CD4-positive, alpha-beta T cell treated with Interleukin-6 at 100 ng/mL for 8 hours (primary cell): ENCODE measurements at regions not wholly inside any gene's neighbourhood (a gene's known extent, or its start where the extent isn't known, plus 50 kb on each side); places are given as distances from the start of the nearest gene placed in this dataset.
"Not testable (repeated sequence)": the region's sequence is repeated elsewhere in the genome, so short reads cannot be mapped to it uniquely, and the experiment has no call there.

Experiments
- DNase-seq: peaks from one replicate; pipeline ENCODE4 v3.0.0-alpha.2; 2020; ENCODE audit warnings: mixed read lengths, low spot score

DNA sequence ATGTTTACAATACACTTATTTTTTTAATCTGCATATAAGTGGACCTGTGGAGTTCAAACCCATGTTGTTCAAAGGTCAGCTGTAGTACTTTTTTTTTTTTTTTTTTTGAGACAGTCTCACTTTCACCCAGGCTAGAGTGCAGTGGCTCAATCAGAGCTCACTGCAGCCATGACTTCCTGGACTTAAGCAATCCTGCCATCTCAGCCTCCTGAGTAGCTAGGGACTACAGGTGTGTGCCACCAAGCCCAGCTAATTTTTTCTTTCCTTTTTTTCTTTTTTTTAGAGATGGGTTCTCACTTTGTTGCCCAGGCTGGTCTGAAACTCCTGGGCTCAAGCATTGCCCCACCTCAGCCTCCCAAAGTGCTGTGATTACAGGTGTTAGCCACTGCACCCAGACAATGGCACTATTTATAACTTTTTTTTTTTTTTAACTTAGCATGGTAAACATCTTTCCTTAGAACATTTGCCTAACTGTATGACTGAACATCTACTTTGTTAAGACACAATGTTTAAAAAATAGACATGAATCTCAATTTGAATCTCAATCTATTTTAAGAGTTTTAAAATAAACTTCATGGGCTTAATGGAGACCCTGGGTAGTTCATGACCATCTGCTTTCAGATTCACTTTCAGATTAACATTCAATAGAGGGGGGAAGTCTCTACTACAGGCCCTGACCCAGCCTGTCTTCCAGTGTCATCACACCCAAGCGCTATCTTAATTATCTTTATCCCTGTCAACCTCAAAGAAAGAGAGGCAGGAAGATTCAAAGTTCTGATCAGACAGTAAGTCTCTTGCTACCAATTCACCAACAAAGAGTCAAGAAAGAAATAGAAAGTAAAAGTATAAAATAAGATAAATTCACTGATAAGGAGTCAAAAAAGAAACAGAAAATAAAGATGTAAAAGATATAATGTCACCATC, 97.7 kb upstream of the DOCK9 start:
- peak; percentile 44 for DNase-seq

DNA sequence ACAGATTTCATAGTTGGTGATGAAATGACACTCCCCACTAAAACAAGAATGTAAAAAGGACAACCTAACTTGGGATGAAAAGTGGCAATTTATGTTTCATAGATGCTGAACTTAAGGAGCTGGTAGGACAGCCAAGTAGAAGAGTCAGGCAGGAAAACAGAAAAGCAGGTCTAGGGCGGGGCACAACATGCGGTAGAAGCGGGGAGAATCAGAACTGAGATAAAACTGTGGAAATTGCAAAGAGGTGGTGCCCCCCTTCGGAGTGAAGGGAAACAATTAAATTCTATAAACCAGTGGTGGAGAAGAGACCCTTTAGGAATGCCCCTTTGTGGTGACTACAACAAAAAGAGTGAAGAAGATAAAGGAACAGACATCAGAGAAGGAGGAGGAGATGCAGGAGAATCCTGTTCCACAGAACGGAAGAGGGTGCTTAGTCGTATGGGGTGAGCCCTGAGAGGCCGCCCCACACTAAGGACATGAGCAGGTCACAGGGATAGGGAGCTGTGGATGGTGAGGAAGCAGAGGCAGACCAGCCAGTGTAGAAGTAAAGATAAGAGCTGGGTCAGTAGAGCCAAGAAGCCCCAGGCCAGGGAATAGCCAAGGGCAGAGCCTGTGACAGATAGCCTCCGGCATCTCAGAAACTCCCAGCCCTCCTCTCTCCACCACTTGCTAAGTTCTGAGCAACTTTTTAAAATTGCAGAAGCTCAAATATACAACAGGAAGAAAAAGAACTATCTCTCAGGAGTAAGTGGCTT, 100.3 kb upstream of the DOCK9 start:
- DNase-seq = peak; percentile 30

DNA sequence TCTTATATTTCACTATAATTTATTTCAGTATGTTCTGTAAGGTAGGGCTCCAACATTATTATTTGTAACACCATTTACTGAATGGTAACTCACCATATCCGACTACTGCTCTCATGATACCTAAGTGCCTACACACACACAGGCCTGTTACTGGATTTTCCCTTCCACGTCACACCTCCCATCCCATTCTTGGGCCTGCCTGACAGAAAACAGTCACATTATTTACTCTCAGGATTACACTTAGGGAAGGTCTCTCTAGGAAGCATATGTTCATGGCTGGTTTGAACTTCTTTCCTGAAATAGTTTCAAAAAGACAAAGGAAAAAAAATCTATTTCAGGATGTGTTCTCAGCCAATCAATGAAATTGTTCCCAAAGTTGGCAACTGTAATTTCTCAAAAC, 102.3 kb upstream of the DOCK9 start:
- no peak for DNase-seq

DNA sequence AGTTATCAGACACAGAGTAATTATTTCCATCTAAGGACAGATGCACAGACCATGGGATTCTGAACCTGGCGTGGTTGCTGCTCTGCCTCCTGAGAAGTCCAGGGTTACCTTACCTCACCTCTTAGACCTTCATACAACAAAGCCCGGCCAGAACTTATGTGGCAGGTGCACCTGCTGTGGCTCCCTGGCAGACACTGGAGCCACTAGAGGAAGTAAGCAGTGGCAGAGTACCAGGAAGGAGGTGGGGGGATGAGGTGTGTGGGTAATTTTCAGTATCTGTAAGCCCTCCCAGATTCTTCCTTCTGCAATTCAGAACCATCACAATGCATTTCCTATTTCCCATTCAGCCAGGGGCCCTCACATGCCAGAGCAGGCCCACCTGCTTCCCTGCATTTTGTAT, 106.1 kb upstream of the DOCK9 start:
- peak; percentile 38 for DNase-seq

DNA sequence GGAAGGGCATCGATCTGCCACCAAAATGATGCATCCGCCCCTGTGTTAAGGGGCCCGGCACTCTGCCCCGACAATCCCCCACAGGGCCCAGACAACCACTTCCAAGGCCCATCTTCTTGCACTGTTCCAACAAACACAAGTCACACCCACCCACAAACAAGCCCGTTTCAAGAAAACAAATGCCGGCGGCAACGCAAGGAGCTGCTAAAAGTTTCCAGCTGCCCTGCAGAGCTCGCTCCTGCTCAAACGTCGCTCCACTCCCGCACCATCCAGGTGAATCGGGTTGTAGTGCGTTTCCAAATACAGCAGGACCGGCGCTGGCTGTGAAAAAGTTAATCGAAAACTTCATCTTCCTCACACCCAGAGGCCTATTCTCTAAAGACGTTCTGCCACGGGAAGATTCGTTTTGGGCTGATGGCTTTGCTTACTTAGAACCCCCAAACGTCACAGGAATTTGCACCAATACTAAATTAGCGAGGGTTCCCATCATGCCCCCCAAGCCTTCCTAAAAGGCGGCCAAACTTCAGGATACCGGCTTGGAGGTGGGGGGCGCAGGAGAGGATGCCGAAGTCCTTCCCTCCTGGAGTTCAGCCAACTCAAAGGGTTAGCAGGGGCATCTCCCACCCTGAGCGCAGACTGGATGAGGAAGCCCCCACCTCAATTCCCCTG, 107.4 kb upstream of the DOCK9 start:
- DNase-seq = no peak

DNA sequence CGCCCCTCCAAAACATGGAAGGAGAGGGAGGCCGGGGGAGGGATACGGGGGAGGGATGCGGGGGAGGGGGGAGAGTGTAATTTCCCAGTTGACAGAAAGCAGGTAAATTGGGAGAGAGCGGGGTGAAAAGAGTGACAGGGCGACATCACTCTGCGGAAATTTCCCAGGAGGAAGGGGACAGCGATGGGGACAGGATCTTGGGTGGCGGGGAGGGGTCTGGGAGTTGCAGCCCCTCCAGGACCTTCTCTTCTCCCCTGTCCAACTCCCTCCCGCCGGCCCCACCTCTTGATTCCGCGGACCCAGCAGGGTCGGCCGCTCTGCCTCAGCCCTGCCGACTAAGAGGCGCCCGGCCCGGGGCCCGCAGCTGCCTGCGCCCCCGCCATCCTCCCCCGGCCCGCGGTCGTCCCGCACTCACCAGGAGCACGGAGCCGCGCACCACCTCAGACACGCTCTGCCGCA, 108.0 kb upstream of the DOCK9 start:
- DNase-seq = peak; percentile 4

DNA sequence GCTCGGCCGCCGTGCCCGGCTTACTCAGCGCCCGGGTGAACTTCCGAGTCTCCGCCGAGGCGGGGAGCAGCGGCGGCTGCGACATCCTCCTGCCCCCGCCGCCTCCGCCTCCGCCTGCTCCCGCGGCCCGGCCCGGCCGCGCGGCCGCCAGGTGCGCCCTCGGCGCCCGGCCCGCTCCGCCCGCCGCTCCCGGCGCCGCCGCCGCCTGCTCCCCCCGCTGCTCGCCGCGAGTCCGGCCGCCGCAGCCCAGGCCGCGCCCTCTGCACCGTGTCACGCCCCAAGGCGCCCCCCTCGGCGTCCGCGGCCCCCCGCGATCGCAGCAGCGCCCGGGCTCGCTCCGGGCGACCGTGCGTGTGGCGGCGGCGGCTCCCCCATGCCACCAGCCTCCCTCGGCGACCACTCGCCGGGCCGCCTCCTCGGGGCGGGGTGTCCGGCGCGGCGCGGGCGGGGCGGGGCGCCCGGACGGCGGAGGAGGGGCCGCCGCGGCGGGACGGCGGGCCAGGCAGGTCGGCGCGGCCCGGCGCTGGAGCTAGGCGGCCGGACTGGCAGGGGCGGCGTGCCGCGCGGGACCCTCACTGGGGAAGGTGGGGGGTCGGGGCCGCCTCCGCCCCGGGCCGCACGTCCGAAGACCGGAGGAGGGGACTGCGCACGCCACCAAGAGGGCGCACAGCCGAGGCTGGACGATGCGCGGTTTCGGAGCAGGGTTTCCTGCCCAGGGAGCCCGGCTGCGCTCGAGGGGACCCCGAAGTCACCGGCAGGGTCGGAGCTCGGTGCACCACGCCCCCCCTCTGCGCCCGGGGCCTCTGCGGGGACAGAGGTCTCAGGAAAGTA, 108.6 kb upstream of the DOCK9 start:
- peak; percentile 67 for DNase-seq

DNA sequence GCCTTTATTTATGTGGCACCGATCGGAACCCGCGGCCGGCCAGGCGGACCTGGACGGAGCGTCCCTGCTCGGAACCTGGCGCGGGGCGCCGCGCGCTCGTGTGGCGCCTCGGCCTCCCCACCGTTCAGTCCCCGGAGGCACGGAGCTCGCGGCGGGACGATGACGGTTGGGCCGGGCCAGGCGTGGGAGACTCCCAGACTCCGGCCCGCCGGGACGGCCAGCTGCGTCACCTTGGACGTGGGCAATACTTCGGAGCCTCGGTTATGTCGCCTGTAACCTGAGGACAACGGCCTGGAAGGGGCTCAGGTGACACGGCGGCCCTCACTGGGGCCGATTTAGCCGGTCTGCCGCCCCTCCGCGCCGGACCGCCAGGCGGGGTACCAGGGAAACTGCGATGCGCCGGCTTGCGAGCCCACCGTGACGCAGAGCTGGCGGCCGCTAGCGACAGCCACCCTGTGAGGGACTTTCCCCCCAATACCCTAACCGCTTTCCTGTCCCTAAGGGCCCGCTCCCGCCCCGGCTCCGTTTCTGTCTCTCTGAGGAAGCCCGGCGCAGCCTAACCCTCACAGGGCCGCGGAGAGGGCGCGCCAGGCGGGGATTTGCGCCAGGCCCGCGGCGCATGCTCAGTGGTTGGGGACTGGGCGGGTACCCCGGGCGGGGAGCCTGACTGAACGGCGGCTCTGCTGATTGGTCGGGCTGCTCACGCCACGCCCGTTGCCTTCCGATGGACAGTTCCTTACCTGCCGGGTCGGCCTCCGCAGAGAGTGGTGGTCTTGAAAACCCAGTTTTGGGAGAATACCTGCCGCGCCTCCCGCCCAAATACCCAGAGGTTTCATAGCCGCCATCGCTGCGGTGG, 109.5 kb upstream of the DOCK9 start:
- DNase-seq = peak; percentile 93

DNA sequence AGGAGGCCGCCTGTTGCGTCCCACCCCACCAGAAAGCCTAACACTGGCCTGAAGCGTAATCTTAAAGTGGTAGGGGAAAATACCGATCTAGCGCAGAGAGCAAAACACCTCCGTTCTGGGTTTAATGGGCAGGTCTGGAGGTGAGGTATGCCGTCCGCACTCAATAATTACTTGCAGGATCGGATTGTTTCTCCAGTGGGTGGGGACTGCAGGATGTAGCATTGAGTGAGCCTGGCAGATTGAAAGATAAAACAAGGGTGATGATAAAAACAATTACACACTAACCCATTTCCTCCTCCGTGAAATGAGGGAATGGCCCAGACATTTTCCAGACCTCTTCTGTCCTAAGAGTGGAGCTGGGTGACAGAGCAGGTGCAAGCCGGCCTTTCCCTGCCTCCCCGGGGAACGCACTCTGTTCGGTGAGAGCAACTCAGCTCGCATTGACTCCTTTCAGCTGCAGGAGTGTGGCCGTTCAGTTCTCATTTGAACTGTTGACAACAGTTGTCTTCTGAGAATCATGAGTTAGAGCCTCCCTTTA, 110.2 kb upstream of the DOCK9 start:
- peak; percentile 43 for DNase-seq

DNA sequence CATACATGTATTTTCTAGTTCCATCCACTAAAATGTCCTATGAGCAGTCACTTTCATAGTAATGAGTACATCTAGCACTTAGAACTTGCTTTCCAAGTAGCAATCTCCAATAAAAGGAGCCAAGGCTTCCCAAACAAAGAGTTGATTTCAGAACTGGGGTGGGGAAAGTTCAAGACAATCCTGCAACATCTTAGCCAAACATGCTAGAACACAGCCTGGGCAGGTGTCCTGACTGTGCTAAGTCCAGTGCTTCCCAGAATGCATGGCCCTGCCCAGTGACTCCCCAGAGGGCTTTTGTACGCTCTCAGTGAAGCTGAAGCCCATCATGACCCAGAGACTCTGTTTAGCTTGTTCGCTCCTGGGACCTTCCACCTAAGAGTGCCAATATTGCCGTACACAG, 106.7 kb upstream of the UBAC2 start:
- no peak for DNase-seq

DNA sequence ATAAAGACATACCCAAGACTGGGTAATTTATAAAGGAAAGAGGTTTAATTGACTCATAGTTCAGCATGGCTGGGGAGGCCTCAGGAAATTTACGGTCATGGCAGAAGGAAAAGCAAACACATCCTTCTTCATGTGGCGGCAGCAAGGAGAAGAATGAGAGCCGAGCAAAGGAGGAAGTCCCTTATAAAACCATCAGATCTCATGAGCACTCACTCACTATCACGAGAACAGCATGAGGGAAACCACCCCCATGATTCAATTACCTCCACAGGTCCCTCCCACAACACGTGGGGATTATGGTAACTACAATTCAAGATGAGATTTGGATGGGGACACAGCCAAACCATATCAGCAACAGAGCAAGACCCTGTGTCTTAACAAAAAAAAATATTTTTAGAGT, 98.8 kb upstream of the UBAC2 start:
- not testable (repeated sequence) for DNase-seq

DNA sequence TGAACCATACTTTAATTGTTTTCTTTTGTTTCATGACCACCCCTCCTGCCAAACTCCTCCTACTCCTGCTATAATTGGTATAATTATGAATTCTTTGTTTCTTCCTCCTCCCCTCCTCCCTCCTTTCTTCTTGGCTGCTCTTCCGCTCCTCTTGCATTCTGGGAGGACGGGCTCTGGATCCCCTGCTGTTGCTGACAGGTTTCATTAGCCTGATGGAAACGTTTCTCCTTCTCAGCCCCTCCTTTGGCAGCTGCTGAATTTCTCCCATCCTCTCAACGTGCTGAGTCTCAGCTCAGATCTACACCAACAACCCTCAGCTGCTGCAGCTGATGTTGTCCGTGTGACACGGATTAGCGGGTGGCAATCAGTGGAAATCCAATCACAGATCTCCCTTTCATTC, 97.1 kb upstream of the UBAC2 start:
- no peak for DNase-seq

DNA sequence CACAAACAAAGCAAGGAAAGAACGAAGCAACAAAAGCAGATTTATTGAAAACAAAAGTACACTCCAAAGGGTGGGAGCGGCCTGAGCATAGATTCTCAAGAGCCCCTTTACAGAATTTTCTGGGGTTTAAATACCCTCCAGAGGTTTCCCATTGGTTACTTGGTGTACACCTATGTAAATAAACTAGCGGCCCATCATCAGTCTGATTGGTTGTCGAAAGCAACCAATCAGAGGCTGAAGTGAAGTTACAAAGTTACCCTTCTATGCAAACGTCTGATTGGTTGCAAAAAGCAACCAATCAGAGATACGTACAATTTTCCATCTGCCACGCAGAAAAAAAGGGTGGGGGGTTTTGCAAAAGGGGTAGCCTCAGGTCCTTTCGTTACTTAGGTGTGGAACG, 96.3 kb upstream of the UBAC2 start:
- DNase-seq = no peak

DNA sequence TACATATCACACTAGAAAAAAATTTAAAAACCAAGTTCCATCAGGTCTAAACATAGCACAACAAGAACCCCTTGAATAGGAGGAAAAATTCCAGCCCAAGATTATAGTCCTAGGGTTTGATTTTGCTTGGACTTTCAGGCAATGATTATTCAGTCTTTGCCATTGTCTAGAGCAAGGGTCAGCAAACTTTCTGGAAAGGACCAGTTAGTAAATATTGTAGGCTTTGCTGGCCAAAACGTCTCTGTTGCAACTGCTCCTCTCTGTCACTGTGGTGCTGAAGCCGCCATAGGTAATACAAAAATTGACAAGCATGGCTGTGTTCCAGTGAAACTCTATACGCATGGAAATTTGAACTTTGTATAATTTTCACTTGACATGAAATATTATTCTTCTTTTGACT, 95.5 kb upstream of the UBAC2 start:
- no peak for DNase-seq

DNA sequence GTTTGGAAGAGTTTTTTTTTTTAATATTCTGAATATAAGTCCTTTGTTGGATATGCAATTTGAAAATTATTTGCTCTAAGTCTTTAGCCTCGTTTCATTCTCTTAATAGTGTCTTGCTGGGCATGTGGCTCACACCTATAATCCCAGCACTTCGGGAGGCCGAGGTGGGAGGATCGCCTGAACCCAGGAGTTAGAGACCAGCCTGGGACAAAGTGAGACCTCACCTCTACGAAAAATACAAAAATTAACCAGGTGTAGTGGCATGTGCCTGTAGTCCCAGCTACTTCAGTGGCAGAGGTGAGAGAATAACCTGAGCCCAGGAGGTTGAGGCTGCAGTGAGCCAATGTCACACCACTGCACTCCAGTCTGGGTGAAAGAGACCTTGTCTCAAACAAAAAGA, 87.3 kb upstream of the UBAC2 start:
- no peak for DNase-seq

DNA sequence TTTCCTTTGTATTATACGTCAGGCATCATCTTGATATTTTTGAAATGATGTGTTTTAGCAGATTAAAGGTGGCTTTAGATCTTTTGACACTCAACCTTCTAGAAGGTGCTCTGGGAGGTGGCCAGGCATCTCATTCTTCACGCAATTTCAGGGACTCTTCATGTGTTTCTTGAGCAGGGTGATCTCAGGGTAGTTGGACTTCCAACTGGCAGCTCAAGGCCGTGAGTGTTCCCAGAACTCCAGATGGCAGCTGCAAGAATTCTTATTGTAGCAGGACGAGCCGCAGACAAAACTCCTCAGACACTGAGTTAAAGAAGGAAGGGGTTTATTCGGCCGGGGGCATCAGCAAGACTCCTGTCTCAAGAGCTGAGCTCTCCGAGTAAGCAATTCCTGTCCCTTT, 82.5 kb upstream of the UBAC2 start:
- DNase-seq = no peak

DNA sequence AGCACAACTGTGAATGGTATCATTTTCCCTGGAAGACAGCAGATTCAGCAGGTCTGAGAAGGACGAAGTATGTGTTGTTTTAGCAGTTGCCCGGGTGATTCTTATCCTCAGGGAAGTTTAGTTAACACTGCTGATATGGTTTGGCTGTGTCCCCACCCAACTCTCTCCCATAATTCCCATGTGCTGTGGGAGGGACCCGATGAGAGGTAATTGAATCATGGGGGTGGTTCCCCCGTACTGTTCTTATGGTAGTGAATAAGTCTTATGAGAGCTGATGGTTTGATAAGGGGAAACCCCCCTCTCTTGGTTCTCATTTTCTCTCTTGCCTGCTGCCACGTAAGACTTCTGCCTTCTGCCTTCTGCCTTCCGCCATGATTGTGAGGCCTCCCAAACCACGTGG, 81.0 kb upstream of the UBAC2 start:
- no peak for DNase-seq

DNA sequence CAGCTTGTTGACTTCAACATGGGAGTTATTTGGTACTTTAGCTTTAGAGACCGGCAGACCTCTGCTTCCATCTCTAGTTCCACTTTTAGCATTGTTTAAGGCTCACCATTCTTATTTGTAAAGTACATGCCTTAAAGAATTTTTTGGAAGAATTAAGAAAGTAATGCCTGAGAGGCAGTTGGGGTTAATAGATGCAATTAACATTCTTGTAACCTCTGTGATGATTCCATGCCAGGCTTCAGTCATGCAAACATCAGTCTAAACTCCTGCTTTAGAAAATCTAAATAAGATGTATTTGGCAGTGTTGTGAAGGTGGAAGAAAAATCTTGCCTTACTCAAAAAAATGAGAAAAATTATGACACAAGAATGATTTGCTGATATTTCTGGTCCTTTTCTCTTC, 79.9 kb upstream of the UBAC2 start:
- DNase-seq = no peak

DNA sequence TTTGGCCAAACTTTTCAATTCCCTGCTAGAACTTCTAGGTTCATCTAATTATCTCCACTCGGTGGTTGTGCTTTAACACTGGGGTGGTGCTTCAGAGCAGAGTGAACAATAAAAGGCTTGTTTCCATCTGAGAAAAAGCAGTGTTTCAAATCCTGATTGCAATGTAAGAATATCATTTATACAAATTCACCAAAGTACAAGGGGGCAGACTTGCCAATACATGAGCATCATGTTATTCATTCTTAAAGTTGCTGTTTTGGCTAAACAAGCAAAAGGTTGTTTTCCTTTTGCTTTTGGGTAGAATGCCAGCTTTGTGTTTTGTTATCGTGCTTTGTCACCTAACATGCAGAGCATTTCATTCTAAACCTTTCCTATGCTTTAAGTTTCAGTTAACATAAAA, 78.5 kb upstream of the UBAC2 start:
- no peak for DNase-seq
